ENCODE measurements at regions not wholly inside any gene's neighbourhood (a gene's known extent, or its start where the extent isn't known, plus 50 kb on each side); places are given as distances from the start of the nearest gene placed in this dataset.

- TF ChIP-seq CTCF (IDR thresholded peaks at IDR 0.05; ENCODE audit: insufficient read depth, low read depth, low read length) (no peak), EZH2 (IDR thresholded peaks at IDR 0.05; ENCODE audit: insufficient read depth, low read length) (no peak)
Measured at GRCh38 chr11:71106671-71107070, 145.7 kb downstream of the SHANK2 start.
